Skeletal muscle tissue (tissue), 3 donors: ENCODE measurements at regions not wholly inside any gene's neighbourhood (a gene's known extent, or its start where the extent isn't known, plus 50 kb on each side); places are given as distances from the start of the nearest gene placed in this dataset.

Experiments used
- H3K27ac ChIP-seq: one replicate; pipeline ENCODE4 v1.7.0; 2013; ENCODE audit warnings: mild to moderate bottlenecking, low read depth, low read length, inconsistent platforms
- H3K27me3 ChIP-seq, 3 donors: one replicate each; pipeline ENCODE4 v1.7.0; 2013; ENCODE audit warnings: low read length in 3 of 3; ENCODE audit not compliant: control insufficient read depth in 3 of 3, insufficient read depth in 3 of 3
- H3K36me3 ChIP-seq, 3 donors: one replicate each; pipeline ENCODE4 v1.7.0; 2013; ENCODE audit warnings: low read length in 3 of 3; ENCODE audit not compliant: control insufficient read depth in 3 of 3, insufficient read depth in 3 of 3
- H3K4me1 ChIP-seq, 3 donors: one replicate each; pipeline ENCODE4 v1.7.0; 2013; ENCODE audit warnings: low read length in 3 of 3, mild to moderate bottlenecking in 3 of 3; ENCODE audit not compliant: control insufficient read depth in 3 of 3, insufficient read depth in 3 of 3
- H3K4me3 ChIP-seq, 3 donors: one replicate each; pipeline ENCODE4 v1.7.0; 2013; ENCODE audit warnings: low read length in 3 of 3
- H3K9ac ChIP-seq, 3 donors: one replicate each; pipeline ENCODE4 v1.7.0; 2013; ENCODE audit warnings: low read length in 3 of 3, mild to moderate bottlenecking in 3 of 3, moderate library complexity in 2 of 3, low read depth in 1 of 3
- H3K9me3 ChIP-seq, 3 donors: one replicate each; pipeline ENCODE4 v1.7.0; 2013; ENCODE audit warnings: low read length in 3 of 3; ENCODE audit not compliant: control insufficient read depth in 3 of 3
- donor health status: Osteomylitis.

GRCh38 chr12:91377436-91377835 is 194.8 kb upstream of the DCN start:
- Histone ChIP-seq H3K27ac (no peak overlapping the region), H3K4me1 (peaks cover 0 to 3% (median 0%) of the 10 kb centered on the region in 3 donors), H3K9ac (no peak overlapping the region), H3K36me3 (no peaks in the 10 kb centered on the region), H3K9me3 (no peaks in the 10 kb centered on the region), H3K27me3 (no peaks in the 10 kb centered on the region), H3K4me3 (no peak overlapping the region)

GRCh38 chr12:91373086-91373485 is 190.5 kb upstream of the DCN start:
- no peak overlapping the region for H3K9ac ChIP-seq
- H3K36me3 ChIP-seq = no peaks in the 10 kb centered on the region
- no peaks in the 10 kb centered on the region for H3K27me3 ChIP-seq
- no peaks in the 10 kb centered on the region for H3K9me3 ChIP-seq
- H3K27ac ChIP-seq = no peak overlapping the region
- H3K4me3 ChIP-seq = no peak overlapping the region
- no peaks in the 10 kb centered on the region for H3K4me1 ChIP-seq

- no peaks in the 10 kb centered on the region for H3K9me3 ChIP-seq
- H3K4me1 ChIP-seq = no peaks in the 10 kb centered on the region
- no peaks in the 10 kb centered on the region for H3K36me3 ChIP-seq
- H3K27ac ChIP-seq = no peak overlapping the region
- H3K4me3 ChIP-seq = no peak overlapping the region
- no peaks in the 10 kb centered on the region for H3K27me3 ChIP-seq
- no peak overlapping the region for H3K9ac ChIP-seq
These were observed 187.7 kb upstream of the DCN start for GRCh38 chr12:91370086-91370868.

- H3K27ac ChIP-seq = no peak overlapping the region
- no peak overlapping the region for H3K9ac ChIP-seq
- no peaks in the 10 kb centered on the region for H3K4me1 ChIP-seq
- no peaks in the 10 kb centered on the region for H3K36me3 ChIP-seq
- no peaks in the 10 kb centered on the region for H3K9me3 ChIP-seq
- H3K4me3 ChIP-seq = no peak overlapping the region
- no peaks in the 10 kb centered on the region for H3K27me3 ChIP-seq
These were observed 186.0 kb upstream of the DCN start for GRCh38 chr12:91368613-91369012.

- Histone ChIP-seq H3K9me3 (no peaks in the 10 kb centered on the region), H3K9ac (no peak overlapping the region), H3K4me3 (no peak overlapping the region), H3K36me3 (no peaks in the 10 kb centered on the region), H3K4me1 (no peaks in the 10 kb centered on the region), H3K27me3 (no peaks in the 10 kb centered on the region), H3K27ac (no peak overlapping the region)
These were observed 184.7 kb upstream of the DCN start for GRCh38 chr12:91367234-91367849.

- Histone ChIP-seq H3K27ac (no peak overlapping the region), H3K36me3 (no peaks in the 10 kb centered on the region), H3K4me1 (no peaks in the 10 kb centered on the region), H3K4me3 (no peak overlapping the region), H3K9me3 (no peaks in the 10 kb centered on the region), H3K9ac (no peak overlapping the region), H3K27me3 (no peaks in the 10 kb centered on the region)
These were observed 182.0 kb upstream of the DCN start for GRCh38 chr12:91364471-91365184.

- no peaks in the 10 kb centered on the region for H3K36me3 ChIP-seq
- no peaks in the 10 kb centered on the region for H3K27me3 ChIP-seq
- H3K4me3 ChIP-seq = peak overlapping the region in 1 of 3 donors; percentile 16
- H3K27ac ChIP-seq = no peak overlapping the region
- no peaks in the 10 kb centered on the region for H3K4me1 ChIP-seq
- H3K9ac ChIP-seq = peak overlapping the region in 1 of 3 donors; percentile 17
- H3K9me3 ChIP-seq = no peaks in the 10 kb centered on the region
These were observed 179.2 kb upstream of the DCN start for GRCh38 chr12:91361864-91362263.

GRCh38 chr12:91357381-91357780 is 174.8 kb upstream of the DCN start:
- H3K4me3 ChIP-seq = no peak overlapping the region
- no peaks in the 10 kb centered on the region for H3K36me3 ChIP-seq
- H3K9me3 ChIP-seq = no peaks in the 10 kb centered on the region
- H3K27ac ChIP-seq = no peak overlapping the region
- no peaks in the 10 kb centered on the region for H3K27me3 ChIP-seq
- no peaks in the 10 kb centered on the region for H3K4me1 ChIP-seq
- H3K9ac ChIP-seq = no peak overlapping the region

- no peaks in the 10 kb centered on the region for H3K9me3 ChIP-seq
- H3K27ac ChIP-seq = no peak overlapping the region
- no peak overlapping the region for H3K9ac ChIP-seq
- no peaks in the 10 kb centered on the region for H3K4me1 ChIP-seq
- no peaks in the 10 kb centered on the region for H3K36me3 ChIP-seq
- H3K27me3 ChIP-seq = no peaks in the 10 kb centered on the region
- H3K4me3 ChIP-seq = no peak overlapping the region
These were observed 173.8 kb upstream of the DCN start for GRCh38 chr12:91356405-91356804.
